ENCODE measurements at regions not wholly inside any gene's neighbourhood (a gene's known extent, or its start where the extent isn't known, plus 50 kb on each side); places are given as distances from the start of the nearest gene placed in this dataset.

DNA sequence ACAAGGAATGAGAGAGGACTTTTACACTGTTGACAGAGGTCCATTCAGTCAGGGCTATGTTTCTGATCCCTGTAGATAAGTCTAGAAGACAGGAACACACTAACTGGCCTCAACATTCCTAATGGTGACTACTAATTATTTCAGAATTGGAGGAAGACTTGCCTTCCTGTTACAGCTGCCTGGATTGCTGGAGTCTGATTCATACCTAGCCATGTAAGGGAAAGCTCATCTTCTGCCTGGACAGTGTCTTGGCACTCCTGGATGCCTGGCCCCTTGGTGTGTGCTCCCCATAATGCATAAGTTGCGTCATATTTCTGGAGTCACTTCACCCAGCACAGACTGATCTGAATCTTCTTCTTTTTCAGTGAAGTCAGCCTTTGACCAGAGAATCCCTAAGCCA, 326.0 kb upstream of the RUNX1 start:
- DNase-seq (ENCODE audit: low read depth, low spot score), result no peak

DNA sequence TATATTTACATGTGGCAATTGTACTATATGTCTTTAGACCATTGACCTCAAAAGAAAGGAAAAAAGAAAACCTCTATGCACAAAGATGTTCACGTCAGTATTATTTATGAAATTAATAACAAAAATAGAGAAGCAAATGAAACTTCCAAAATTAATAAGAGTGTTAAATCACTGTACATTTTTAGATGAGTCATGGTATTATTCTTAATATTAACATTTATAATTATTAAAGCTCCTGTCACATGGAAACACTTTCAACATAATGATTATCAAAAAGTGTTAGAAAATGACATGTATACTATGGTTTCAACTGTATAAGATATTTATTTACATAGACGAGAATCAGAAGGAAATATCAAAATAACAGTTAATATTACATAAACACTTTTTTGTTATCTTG, 324.9 kb upstream of the RUNX1 start:
- DNase-seq (ENCODE audit: low read depth, low spot score), result no peak

DNA sequence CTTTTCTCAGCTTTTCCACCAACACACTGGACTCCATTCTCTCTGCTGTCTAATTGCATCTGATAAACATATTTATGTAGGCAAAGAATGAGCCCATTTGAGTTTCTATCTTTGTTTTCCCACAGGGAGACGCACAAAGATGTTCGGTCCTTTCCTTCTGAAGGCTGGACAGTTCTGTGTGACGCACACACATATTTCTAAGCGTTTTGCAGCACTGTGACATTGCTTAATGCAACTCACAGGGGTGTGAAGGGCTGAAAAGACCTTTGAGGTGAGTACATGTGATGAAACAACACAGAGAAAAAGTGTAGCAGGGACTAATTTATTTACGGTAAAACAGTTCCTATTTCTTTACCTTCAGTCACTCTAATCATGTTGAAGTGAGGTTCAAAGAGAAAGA, 323.1 kb upstream of the RUNX1 start:
- no peak for DNase-seq (ENCODE audit: low read depth, low spot score)

GRCh38 chr21:35370671-35371070, 321.6 kb upstream of the RUNX1 start:
- DNase-seq (ENCODE audit: low read depth, low spot score), result no peak

DNA sequence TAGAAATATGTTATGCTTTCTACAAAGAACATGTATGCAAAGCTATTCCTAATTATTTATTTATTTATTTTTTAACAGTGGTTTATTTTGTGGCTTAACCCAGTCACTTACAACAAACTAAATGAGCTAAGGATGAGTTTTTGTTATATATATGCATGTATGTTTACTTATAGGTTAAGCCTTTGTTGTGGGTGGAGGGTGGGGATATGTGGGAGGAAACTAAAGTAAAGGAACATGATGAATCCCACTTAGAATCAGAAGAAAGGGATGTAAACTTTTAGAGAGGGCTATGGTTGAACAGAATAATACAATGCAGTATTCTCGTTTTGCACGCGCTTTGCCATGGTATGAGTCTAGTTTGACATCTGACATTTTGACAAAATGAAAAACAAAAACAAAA, 321.0 kb upstream of the RUNX1 start:
- DNase-seq (ENCODE audit: low read depth, low spot score), result no peak

DNA sequence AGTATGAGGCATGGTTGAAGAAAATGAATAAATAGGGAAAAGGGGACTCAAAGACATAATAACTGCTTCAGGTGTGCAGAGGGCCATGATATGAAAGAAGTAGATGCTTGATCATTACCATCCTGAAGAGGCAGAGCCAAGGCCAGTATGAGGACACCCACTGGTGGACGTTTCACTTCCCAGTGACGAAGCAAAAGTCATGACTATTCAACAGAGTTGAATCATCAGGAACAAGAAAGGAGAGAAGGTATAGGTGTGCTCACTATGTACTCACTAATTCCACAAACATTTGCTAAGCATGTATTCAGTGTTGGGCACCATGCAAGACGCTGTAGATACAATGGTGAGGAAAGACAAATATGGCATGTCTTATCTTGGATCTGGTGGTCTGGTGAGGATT, 319.2 kb upstream of the RUNX1 start:
- no peak for DNase-seq (ENCODE audit: low read depth, low spot score)

- DNase-seq (ENCODE audit: low read depth, low spot score), result no peak
Measured at GRCh38 chr21:35367553-35367952, 318.5 kb upstream of the RUNX1 start.

- DNase-seq (ENCODE audit: low read depth, low spot score), result no peak
Measured at GRCh38 chr21:35366394-35367080, 317.4 kb upstream of the RUNX1 start.

DNA sequence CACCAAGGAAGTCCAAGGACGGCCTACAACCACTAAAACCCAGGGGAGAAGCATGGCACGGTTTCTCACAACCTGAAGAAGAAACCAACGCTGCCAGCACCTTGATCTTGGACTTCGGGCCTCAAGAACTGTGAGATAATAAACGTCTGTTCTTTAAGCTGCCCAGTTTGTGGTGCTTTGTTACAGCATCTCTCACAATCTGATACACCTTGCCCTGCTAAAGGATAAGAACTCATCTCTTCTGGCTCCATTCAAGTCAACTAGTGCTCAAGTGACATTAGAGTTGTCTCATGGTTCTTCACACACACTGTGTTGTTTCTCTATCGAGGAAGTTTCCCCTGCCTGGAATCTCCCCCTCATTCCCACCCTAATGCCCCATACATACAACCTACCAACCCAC, 314.4 kb upstream of the RUNX1 start:
- no peak for DNase-seq (ENCODE audit: low read depth, low spot score)

GRCh38 chr21:35361988-35362387, 312.9 kb upstream of the RUNX1 start:
- DNase-seq (ENCODE audit: low read depth, low spot score), result no peak

- DNase-seq (ENCODE audit: low read depth, low spot score), result no peak
Measured at GRCh38 chr21:35360870-35361570, 311.9 kb upstream of the RUNX1 start.

DNA sequence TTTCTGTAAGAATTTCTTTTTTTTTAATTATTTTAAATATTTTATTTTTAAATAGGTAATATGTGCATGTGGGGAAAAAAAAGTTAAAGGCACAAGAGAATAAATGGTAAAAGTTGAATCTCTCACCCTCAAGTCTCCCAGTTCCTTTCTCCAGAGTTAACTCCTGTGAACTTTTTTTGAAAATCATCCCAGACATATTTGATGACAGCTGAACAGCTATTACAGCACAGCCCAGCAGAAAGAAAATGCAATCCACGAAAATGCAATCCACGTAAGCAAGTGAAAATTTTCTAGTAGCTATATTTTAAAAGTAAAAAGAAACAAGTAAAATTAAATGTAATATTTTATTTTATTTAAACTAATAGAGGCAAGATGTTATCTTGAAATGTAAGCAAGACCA, 310.0 kb upstream of the RUNX1 start:
- no peak for DNase-seq (ENCODE audit: low read depth, low spot score)

- no peak for DNase-seq (ENCODE audit: low read depth, low spot score)
Measured at GRCh38 chr21:35358008-35358407, 308.9 kb upstream of the RUNX1 start.

GRCh38 chr21:35357041-35357780, 308.1 kb upstream of the RUNX1 start:
- DNase-seq (ENCODE audit: low read depth, low spot score), result no peak

DNA sequence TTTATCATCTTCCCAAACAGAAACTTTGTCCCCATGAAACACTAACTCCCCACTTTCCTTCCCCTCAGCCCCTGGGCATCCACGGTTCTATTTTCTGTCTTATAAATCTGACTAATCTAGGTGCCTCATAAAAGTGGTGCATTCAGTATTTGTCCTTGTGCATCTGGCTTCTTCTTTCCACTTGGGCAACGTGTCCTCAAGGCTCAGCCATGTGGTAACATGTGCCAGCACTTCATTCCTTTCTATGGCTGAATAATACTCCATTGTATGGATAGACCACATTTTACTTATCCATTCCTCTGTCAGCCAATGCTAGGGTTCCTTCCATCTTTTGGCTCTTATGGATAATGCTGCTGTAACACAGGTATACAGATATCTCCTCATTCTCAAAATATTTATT, 305.0 kb upstream of the RUNX1 start:
- DNase-seq (ENCODE audit: low read depth, low spot score), result no peak

GRCh38 chr21:35352793-35353192, 303.7 kb upstream of the RUNX1 start:
- no peak for DNase-seq (ENCODE audit: low read depth, low spot score)

GRCh38 chr21:35352066-35352770, 303.1 kb upstream of the RUNX1 start:
- DNase-seq (ENCODE audit: low read depth, low spot score), result no peak

- DNase-seq (ENCODE audit: low read depth, low spot score), result no peak
Measured at GRCh38 chr21:35351434-35351833, 302.3 kb upstream of the RUNX1 start.

DNA sequence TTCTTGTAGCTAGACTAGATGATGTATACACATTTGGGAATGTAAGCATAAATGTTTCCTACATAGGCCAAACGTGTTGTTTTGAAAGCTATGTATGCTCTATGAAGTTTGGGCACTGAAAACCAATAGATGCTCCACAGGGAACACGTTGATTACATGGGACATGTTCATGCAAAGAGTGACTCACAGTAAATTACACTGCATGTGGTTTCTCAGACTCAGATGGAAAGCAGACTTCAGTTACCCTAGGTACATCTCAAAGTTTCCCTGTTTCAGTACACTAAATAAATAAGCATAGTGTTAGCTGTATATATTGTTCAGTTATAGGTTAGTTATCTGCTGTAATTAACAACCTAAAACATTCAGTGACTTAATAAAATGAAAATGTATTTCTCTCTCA, 301.9 kb upstream of the RUNX1 start:
- no peak for DNase-seq (ENCODE audit: low read depth, low spot score)

DNA sequence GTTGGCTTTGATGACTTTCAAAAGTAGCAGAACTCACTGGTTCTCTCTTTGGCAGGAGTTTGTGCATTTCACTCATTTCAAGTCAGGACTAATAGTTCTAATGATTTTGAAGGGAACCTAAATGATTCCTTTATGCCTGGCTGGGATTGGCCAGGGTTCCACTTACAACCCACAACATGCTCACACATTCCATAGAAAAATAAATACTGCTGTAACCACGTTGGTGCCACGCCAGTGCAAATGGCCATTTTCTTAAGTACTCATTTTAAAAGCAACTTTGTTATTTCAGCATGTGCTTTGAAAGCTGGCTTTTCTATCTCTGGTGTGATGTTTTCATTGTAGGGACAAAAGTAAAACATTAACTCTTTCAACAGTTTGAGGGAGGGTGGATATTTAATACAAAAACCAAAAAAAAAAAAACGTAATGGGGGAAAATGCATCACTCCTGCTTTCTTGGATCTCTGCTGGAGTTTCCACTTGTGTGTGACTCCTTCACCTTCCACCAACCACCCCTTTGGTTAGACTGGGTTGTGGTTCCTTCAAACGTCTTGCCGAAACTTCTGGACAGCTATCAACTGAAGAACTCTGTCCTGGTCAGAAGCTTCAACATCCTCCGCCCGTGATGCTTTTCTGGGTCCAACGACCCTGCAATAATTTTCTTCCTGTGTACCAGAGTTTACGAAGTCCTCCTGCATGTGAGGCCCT, 300.4 kb upstream of the RUNX1 start:
- DNase-seq (ENCODE audit: low read depth, low spot score), result no peak

DNA sequence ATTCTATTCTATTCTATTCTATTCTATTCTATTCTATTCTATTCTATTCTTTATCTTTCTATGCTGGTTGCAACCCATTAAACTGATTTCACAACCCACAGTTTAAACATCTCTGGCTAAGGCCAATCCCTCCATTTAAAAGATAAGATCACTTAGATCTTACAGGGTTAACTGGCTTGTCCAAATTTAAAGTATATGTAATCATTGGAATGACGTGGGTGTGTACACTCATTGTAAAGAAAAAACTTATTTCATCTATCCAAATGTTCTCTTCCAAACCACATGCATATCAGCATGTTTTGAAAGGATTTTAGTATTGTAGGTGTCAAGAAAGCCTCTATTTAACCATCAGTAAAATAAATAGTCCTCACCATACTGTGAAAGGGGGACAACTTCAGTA, 299.6 kb upstream of the RUNX1 start:
- no peak for DNase-seq (ENCODE audit: low read depth, low spot score)

DNA sequence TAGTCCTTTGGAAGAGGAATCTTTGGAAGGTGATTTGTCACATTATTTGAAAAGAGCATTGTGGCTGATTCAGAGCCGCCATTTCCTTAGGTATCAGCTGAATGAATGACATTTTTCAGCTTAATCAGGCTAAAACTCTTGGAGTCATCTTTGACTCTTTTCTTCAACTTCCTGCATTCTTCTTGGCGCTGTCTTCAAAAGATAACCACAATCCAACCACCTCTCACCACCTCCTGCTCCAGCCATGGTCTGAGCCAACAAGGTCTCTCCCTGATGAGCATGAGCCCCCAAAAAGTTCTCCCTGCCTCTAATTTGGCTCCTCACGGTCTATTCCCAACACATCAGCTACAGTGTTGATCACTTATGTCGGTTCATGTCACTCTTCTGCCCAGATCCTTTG, 297.6 kb upstream of the RUNX1 start:
- no peak for DNase-seq (ENCODE audit: low read depth, low spot score)
